Osteocyte (in vitro differentiated cells): ENCODE measurements at regions not wholly inside any gene's neighbourhood (a gene's known extent, or its start where the extent isn't known, plus 50 kb on each side); places are given as distances from the start of the nearest gene placed in this dataset.

Source experiments
- DNase-seq: peaks from one replicate; pipeline ENCODE4 v3.0.0; 2021; ENCODE audit warnings: mixed read lengths; ENCODE audit not compliant: unreplicated experiment; ENCODE audit errors: extremely low spot score
- H3K27ac Mint-ChIP-seq: one replicate; pipeline ENCODE4 v1.8.0; 2021; ENCODE audit warnings: mild to moderate bottlenecking, mixed read lengths; ENCODE audit not compliant: unreplicated experiment
- H3K27me3 Mint-ChIP-seq: one replicate; pipeline ENCODE4 v1.8.0; 2021; ENCODE audit warnings: mixed read lengths; ENCODE audit not compliant: unreplicated experiment
- H3K36me3 Mint-ChIP-seq: one replicate; pipeline ENCODE4 v1.8.0; 2021; ENCODE audit warnings: mixed read lengths; ENCODE audit not compliant: unreplicated experiment
- H3K4me1 Mint-ChIP-seq: one replicate; pipeline ENCODE4 v1.8.0; 2021; ENCODE audit warnings: mixed read lengths; ENCODE audit not compliant: unreplicated experiment
- H3K4me3 Mint-ChIP-seq: one replicate; pipeline ENCODE4 v1.8.0; 2021; ENCODE audit warnings: mild to moderate bottlenecking, moderate library complexity, mixed read lengths; ENCODE audit not compliant: unreplicated experiment
- H3K9me3 Mint-ChIP-seq: one replicate; pipeline ENCODE4 v1.8.0; 2021; ENCODE audit warnings: mixed read lengths; ENCODE audit not compliant: unreplicated experiment
- CTCF ChIP-seq: fragments of 200-600 bp; sonication (generic); IDR thresholded peaks from 2 replicates; pipeline ENCODE4 v1.5.0; 2021; ENCODE audit warnings: antibody characterized with exemption, mild to moderate bottlenecking, moderate library complexity

- Mint-ChIP-seq H3K27ac (no peak overlapping the region), H3K27me3 (no peaks in the 10 kb centered on the region), H3K4me1 (no peaks in the 10 kb centered on the region), H3K9me3 (no peaks in the 10 kb centered on the region), H3K4me3 (no peak overlapping the region), H3K36me3 (no peaks in the 10 kb centered on the region)
- TF ChIP-seq CTCF = no peak
- DNase-seq = no peak
Measured at GRCh38 chr4:165802452-165802851, 70.6 kb upstream of the TLL1 start.

- no peaks in the 10 kb centered on the region for H3K4me1 Mint-ChIP-seq
Measured at GRCh38 chr4:165803005-165803404, 70.0 kb upstream of the TLL1 start.

GRCh38 chr4:165805406-165805805 is 67.6 kb upstream of the TLL1 start:
- no peak for DNase-seq
- no peak overlapping the region for H3K4me3 Mint-ChIP-seq
- H3K4me1 Mint-ChIP-seq = no peaks in the 10 kb centered on the region
- H3K27me3 Mint-ChIP-seq = no peaks in the 10 kb centered on the region
- TF ChIP-seq CTCF = no peak
- no peaks in the 10 kb centered on the region for H3K9me3 Mint-ChIP-seq
- no peaks in the 10 kb centered on the region for H3K36me3 Mint-ChIP-seq
- H3K27ac Mint-ChIP-seq = no peak overlapping the region

More at GRCh38 chr4:165803005-165803404, 70.0 kb upstream of the TLL1 start:
- TF ChIP-seq CTCF = no peak
- Mint-ChIP-seq H3K27me3 (no peaks in the 10 kb centered on the region), H3K27ac (no peak overlapping the region), H3K36me3 (no peaks in the 10 kb centered on the region), H3K9me3 (no peaks in the 10 kb centered on the region), H3K4me3 (no peak overlapping the region)
- DNase-seq = no peak

- no peaks in the 10 kb centered on the region for H3K27me3 Mint-ChIP-seq
- no peaks in the 10 kb centered on the region for H3K36me3 Mint-ChIP-seq
- no peak for TF ChIP-seq CTCF
- no peaks in the 10 kb centered on the region for H3K4me1 Mint-ChIP-seq
- no peak overlapping the region for H3K27ac Mint-ChIP-seq
- H3K9me3 Mint-ChIP-seq = no peaks in the 10 kb centered on the region
- H3K4me3 Mint-ChIP-seq = no peak overlapping the region
- DNase-seq = no peak
Measured at GRCh38 chr4:165806613-165807012, 66.4 kb upstream of the TLL1 start.

GRCh38 chr4:165810726-165811125 is 62.3 kb upstream of the TLL1 start:
- no peak overlapping the region for H3K27ac Mint-ChIP-seq
- no peaks in the 10 kb centered on the region for H3K27me3 Mint-ChIP-seq
- H3K36me3 Mint-ChIP-seq = peaks cover 2% of the 10 kb centered on the region
- H3K9me3 Mint-ChIP-seq = peaks cover 4% of the 10 kb centered on the region
- TF ChIP-seq CTCF = no peak
- no peak for DNase-seq
- H3K4me3 Mint-ChIP-seq = no peak overlapping the region
- no peaks in the 10 kb centered on the region for H3K4me1 Mint-ChIP-seq
